ENCODE measurements at regions not wholly inside any gene's neighbourhood (a gene's known extent, or its start where the extent isn't known, plus 50 kb on each side); places are given as distances from the start of the nearest gene placed in this dataset.
"Not testable (repeated sequence)": the region's sequence is repeated elsewhere in the genome, so short reads cannot be mapped to it uniquely, and the experiment has no call there.

GRCh38 chr2:183536714-183537113, 412.5 kb downstream of the NUP35 start:
- DNase-seq, result no peak

- no peak for DNase-seq
These were observed 417.5 kb downstream of the NUP35 start for GRCh38 chr2:183541766-183542165.

- no peak for DNase-seq
These were observed 418.4 kb downstream of the NUP35 start for GRCh38 chr2:183542606-183543005.

GRCh38 chr2:183543222-183543621, 419.0 kb downstream of the NUP35 start:
- no peak for DNase-seq

GRCh38 chr2:183543731-183544130, 419.5 kb downstream of the NUP35 start:
- no peak for DNase-seq

GRCh38 chr2:183546560-183547350, 422.5 kb downstream of the NUP35 start:
- DNase-seq, result not testable (repeated sequence)

GRCh38 chr2:183552716-183553115, 428.5 kb downstream of the NUP35 start:
- DNase-seq, result no peak

- no peak for DNase-seq
These were observed 440.5 kb downstream of the NUP35 start for GRCh38 chr2:183564726-183565125.

- no peak for DNase-seq
These were observed 451.2 kb downstream of the NUP35 start for GRCh38 chr2:183575481-183575880.

- no peak for DNase-seq
These were observed 455.4 kb downstream of the NUP35 start for GRCh38 chr2:183579686-183580085.

GRCh38 chr2:183592271-183592670, 468.0 kb downstream of the NUP35 start:
- no peak for DNase-seq

GRCh38 chr2:183594150-183594549, 469.9 kb downstream of the NUP35 start:
- no peak for DNase-seq

GRCh38 chr2:183597841-183598240, 473.6 kb downstream of the NUP35 start:
- no peak for DNase-seq

GRCh38 chr2:183604065-183604464, 479.8 kb downstream of the NUP35 start:
- no peak for DNase-seq

GRCh38 chr2:183605440-183605839, 481.2 kb downstream of the NUP35 start:
- DNase-seq, result no peak

- DNase-seq, result no peak
These were observed 481.9 kb downstream of the NUP35 start for GRCh38 chr2:183606022-183606717.

GRCh38 chr2:183606718-183607085, 482.5 kb downstream of the NUP35 start:
- no peak for DNase-seq

- DNase-seq, result no peak
These were observed 483.8 kb downstream of the NUP35 start for GRCh38 chr2:183607995-183608394.

- no peak for DNase-seq
These were observed 484.5 kb downstream of the NUP35 start for GRCh38 chr2:183608747-183609146.

- DNase-seq, result no peak
These were observed 486.5 kb downstream of the NUP35 start for GRCh38 chr2:183610724-183611123.

- DNase-seq, result no peak
These were observed 490.7 kb downstream of the NUP35 start for GRCh38 chr2:183614799-183615435.

GRCh38 chr2:183623227-183623626, 499.0 kb downstream of the NUP35 start:
- no peak for DNase-seq

GRCh38 chr2:183630964-183631363, 506.7 kb downstream of the NUP35 start:
- DNase-seq, result no peak

GRCh38 chr2:183656121-183656520, 531.9 kb downstream of the NUP35 start:
- no peak for DNase-seq
